SK-N-SH (cell line): ENCODE measurements at regions not wholly inside any gene's neighbourhood (a gene's known extent, or its start where the extent isn't known, plus 50 kb on each side); places are given as distances from the start of the nearest gene placed in this dataset.

Experiments used
- CTCF ChIA-PET: fragments of 300-600, 350-600 bp; formaldehyde crosslinking; extraction: SDS; loops from one replicate; lab custom pipeline; 2021; lab: Yijun Ruan, JAX
- POLR2A ChIA-PET: fragments of 350-600 bp; sonication (Branson Sonifier 250); formaldehyde crosslinking; extraction: SDS; loops from one replicate; lab custom pipeline; 2020; ENCODE audit warnings: antibody characterized with exemption, inconsistent platforms; lab: Yijun Ruan, JAX
- DNase-seq: peaks from one replicate; pipeline ENCODE4 v3.0.0; 2012
- H2AFZ ChIP-seq: fragments of 200-600 bp; sonication (generic); 2 replicates; pipeline ENCODE4 v1.8.1; 2016; ENCODE audit warnings: antibody characterized with exemption, mild to moderate bottlenecking, low read depth
- H3F3A ChIP-seq: fragments of 200-600 bp; sonication (generic); replicated peaks from 2 replicates; pipeline ENCODE3; 2016; ENCODE audit warnings: antibody characterized with exemption, mild to moderate bottlenecking; ENCODE audit not compliant: insufficient read depth
- H3K27ac ChIP-seq, 2 experiments: fragments of 200-500 bp in 1 of 2; fragments of 200-600 bp in 1 of 2; sonication (Bioruptor generic) in 1 of 2; sonication (generic), shearing (Covaris generic) in 1 of 2; 2 replicates each; pipeline versions ENCODE4 v1.5.1 to v1.6.1; 2014 to 2016; ENCODE audit warnings: low read depth in 2 of 2, inconsistent platforms in 1 of 2, low read length in 1 of 2, mild to moderate bottlenecking in 1 of 2, mixed read lengths in 1 of 2
- H3K27me3 ChIP-seq: fragments of 200-600 bp; sonication (generic), shearing (Covaris generic); 2 replicates; pipeline ENCODE4 v1.6.1; 2016; ENCODE audit warnings: mixed run types; ENCODE audit not compliant: insufficient read depth
- H3K36me3 ChIP-seq, 2 experiments: fragments of 200-500 bp in 1 of 2; fragments of 200-600 bp in 1 of 2; sonication (Bioruptor generic) in 1 of 2; sonication (generic) in 1 of 2; replicated peaks in 1 of 2; 2 replicates each; pipeline versions ENCODE3 to v1.5.1; 2014 to 2016; ENCODE audit warnings: low read length in 1 of 2, mild to moderate bottlenecking in 1 of 2; ENCODE audit not compliant: insufficient read depth in 2 of 2, control insufficient read depth in 1 of 2
- H3K4me1 ChIP-seq, 2 experiments: fragments of 200-500 bp in 1 of 2; fragments of 200-600 bp in 1 of 2; sonication (Bioruptor generic) in 1 of 2; sonication (generic), shearing (Covaris generic) in 1 of 2; 2 replicates each; pipeline versions ENCODE4 v1.5.1 to v1.6.1; 2014 to 2016; ENCODE audit warnings: low read depth in 1 of 2, low read length in 1 of 2, mixed run types in 1 of 2; ENCODE audit not compliant: insufficient read depth in 2 of 2, control insufficient read depth in 1 of 2
- H3K4me2 ChIP-seq: fragments of 200-600 bp; sonication (generic), shearing (Covaris generic); 2 replicates; pipeline ENCODE4 v1.6.1; 2017; ENCODE audit warnings: mixed run types
- H3K4me3 ChIP-seq, 2 experiments: fragments of 200-500 bp in 1 of 2; fragments of 200-600 bp in 1 of 2; sonication (Bioruptor generic) in 1 of 2; sonication (generic), shearing (Covaris generic) in 1 of 2; 2 replicates each; pipeline versions ENCODE4 v1.5.1 to v1.8.1; 2014 to 2016; ENCODE audit warnings: low read depth in 2 of 2, inconsistent platforms in 1 of 2, low read length in 1 of 2, mild to moderate bottlenecking in 1 of 2, mixed read lengths in 1 of 2, moderate library complexity in 1 of 2
- H3K79me2 ChIP-seq: fragments of 200-600 bp; sonication (generic); 2 replicates; pipeline ENCODE4 v1.8.1; 2017; ENCODE audit warnings: mild to moderate bottlenecking; ENCODE audit not compliant: insufficient read depth
- H3K9ac ChIP-seq: fragments of 200-600 bp; sonication (generic); 2 replicates; pipeline ENCODE4 v1.6.1; 2017; ENCODE audit warnings: mixed run types
- H3K9me2 ChIP-seq: fragments of 200-600 bp; sonication (generic); 2 replicates; pipeline ENCODE4 v1.6.1; 2017; ENCODE audit warnings: mixed run types
- H3K9me3 ChIP-seq: fragments of 200-600 bp; sonication (generic); 2 replicates; pipeline ENCODE4 v1.6.1; 2017; ENCODE audit warnings: mixed run types, mild to moderate bottlenecking, moderate library complexity
- H4K20me1 ChIP-seq: fragments of 200-600 bp; sonication (generic); 2 replicates; pipeline ENCODE4 v1.6.1; 2017; ENCODE audit warnings: mild to moderate bottlenecking, mixed run types; ENCODE audit not compliant: insufficient read depth
- CHD2 ChIP-seq: fragments of 150-350 bp; IDR thresholded peaks from 2 replicates; pipeline ENCODE4 v1.6.1; 2018; ENCODE audit warnings: low read length; ENCODE audit not compliant: partially characterized antibody
- CTCF ChIP-seq: fragments of 200-600 bp; sonication (generic); IDR thresholded peaks from 2 replicates; pipeline ENCODE4 v1.6.1; 2017; ENCODE audit warnings: antibody characterized with exemption, mild to moderate bottlenecking, moderate library complexity
- ELF1 ChIP-seq: IDR thresholded peaks from 2 replicates; pipeline ENCODE4 v1.4.0; 2012
- EP300 ChIP-seq, 2 experiments: IDR thresholded peaks; 2 replicates each; pipeline versions ENCODE4 v1.4.0 to v1.6.1; 2012; ENCODE audit warnings: borderline replicate concordance in 1 of 2, low read depth in 1 of 2, low read length in 1 of 2
- EZH2phosphoT487 ChIP-seq: fragments of 200-600 bp; sonication (generic); IDR thresholded peaks from 2 replicates; pipeline ENCODE4 v1.6.1; 2017; ENCODE audit warnings: low read depth, mixed run types, mild to moderate bottlenecking, antibody characterized with exemption, moderate library complexity, borderline replicate concordance
- FOSL2 ChIP-seq: IDR thresholded peaks from 2 replicates; pipeline ENCODE4 v1.4.0; 2012; ENCODE audit warnings: low read depth, mild to moderate bottlenecking, moderate library complexity, borderline replicate concordance
- FOXM1 ChIP-seq: IDR thresholded peaks from 2 replicates; pipeline ENCODE4 v1.4.0; 2012; ENCODE audit warnings: low read depth, mild to moderate bottlenecking
- MEF2A ChIP-seq: IDR thresholded peaks from 2 replicates; pipeline ENCODE4 v1.4.0; 2012; ENCODE audit warnings: low read depth, borderline replicate concordance
- NFIC ChIP-seq: IDR thresholded peaks from 2 replicates; pipeline ENCODE4 v1.4.0; 2012; ENCODE audit warnings: borderline replicate concordance
- PBX3 ChIP-seq: IDR thresholded peaks from 2 replicates; pipeline ENCODE4; 2012
- POLR2AphosphoS5 ChIP-seq: IDR thresholded peaks from 2 replicates; pipeline ENCODE4 v1.6.1; 2012; ENCODE audit warnings: low read depth, low read length
- RXRA ChIP-seq: IDR thresholded peaks from 2 replicates; pipeline ENCODE4 v1.4.0; 2012; ENCODE audit warnings: low read depth, mild to moderate bottlenecking, borderline replicate concordance
- TAF1 ChIP-seq: IDR thresholded peaks from 2 replicates; pipeline ENCODE4 v1.6.1; 2012; ENCODE audit warnings: low read depth, mild to moderate bottlenecking, low read length, moderate library complexity, borderline replicate concordance
- TEAD4 ChIP-seq: IDR thresholded peaks from 2 replicates; pipeline ENCODE4 v1.4.0; 2012; ENCODE audit warnings: mild to moderate bottlenecking, borderline replicate concordance; ENCODE audit not compliant: insufficient read depth
- USF2 ChIP-seq: fragments of 150-350 bp; IDR thresholded peaks from 2 replicates; pipeline ENCODE4 v1.6.1; 2017; ENCODE audit warnings: antibody characterized with exemption, low read length, low read depth, borderline replicate concordance
- TF ChIP-seq, protein P1 (sequence below): IDR thresholded peaks from 2 replicates; pipeline ENCODE4 v1.4.0; 2012; ENCODE audit warnings: low read depth

DNA sequence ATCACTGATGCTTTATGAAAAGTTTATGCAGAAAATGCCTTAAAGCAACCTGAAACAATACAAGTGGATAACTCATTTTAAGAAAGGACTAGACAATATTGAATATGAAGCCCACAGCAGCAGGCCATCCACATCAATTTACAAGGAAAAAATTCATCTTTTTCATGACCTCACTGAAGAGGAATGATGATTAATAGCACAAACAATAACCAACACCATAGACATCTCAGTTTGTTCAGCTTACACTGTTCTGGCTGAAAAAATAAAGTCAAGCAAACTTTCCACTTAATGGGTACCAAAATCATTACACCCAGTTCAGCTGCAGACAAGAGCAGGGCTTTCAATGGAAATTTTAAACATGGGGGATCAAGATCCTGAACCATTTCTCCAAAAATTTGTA is 380.6 kb upstream of the NEGR1 start:
- DNase-seq = no peak
- Histone ChIP-seq H3K27ac (no peak overlapping the region), H3K36me3 (no peaks in the 10 kb centered on the region), H3K9me3 (no peaks in the 10 kb centered on the region), H3K27me3 (no peaks in the 10 kb centered on the region), H3K4me1 (no peaks in the 10 kb centered on the region), H3K9ac (no peak overlapping the region), H2AFZ (no peak overlapping the region), H3K4me2 (no peak overlapping the region), H3K9me2 (no peaks in the 10 kb centered on the region), H3K79me2 (no peaks in the 10 kb centered on the region), H3F3A (no peaks in the 10 kb centered on the region), H4K20me1 (no peaks in the 10 kb centered on the region), H3K4me3 (no peak overlapping the region)
- ChIA-PET CTCF (interaction anchor here (1.2 kb wide), 1 partner anchor 62 kb away, joined by 3 read pairs; no protein-coding TSS in a partner anchor), POLR2A (no interaction called here)
- TF ChIP-seq ELF1 (no peak), MEF2A (no peak), EZH2phosphoT487 (no peak), PBX3 (no peak), EP300 (IDR thresholded peaks at IDR 0.05; ENCODE audit: borderline replicate concordance in 1 of 2, low read depth in 1 of 2, low read length in 1 of 2) (no peak), CTCF (no peak), POLR2AphosphoS5 (no peak), CHD2 (no peak), TAF1 (no peak), FOSL2 (no peak), NFIC (no peak), RXRA (no peak), USF2 (no peak), FOXM1 (no peak), TEAD4 (no peak)
- TF ChIP-seq, protein P1, sequence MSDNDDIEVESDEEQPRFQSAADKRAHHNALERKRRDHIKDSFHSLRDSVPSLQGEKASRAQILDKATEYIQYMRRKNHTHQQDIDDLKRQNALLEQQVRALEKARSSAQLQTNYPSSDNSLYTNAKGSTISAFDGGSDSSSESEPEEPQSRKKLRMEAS = no peak
